NCI-H2196 (cell line): ENCODE measurements at regions not wholly inside any gene's neighbourhood (a gene's known extent, or its start where the extent isn't known, plus 50 kb on each side); places are given as distances from the start of the nearest gene placed in this dataset.

Experiments
- DNase-seq: peaks from one replicate; lab custom pipeline; 2025; ENCODE audit not compliant: unreplicated experiment; lab: John Stamatoyannopoulos, UW

GRCh38 chr16:6946802-6947201 lies 385.8 kb upstream of the RBFOX1 start:
- no peak for DNase-seq

- no peak for DNase-seq
These were observed 386.5 kb upstream of the RBFOX1 start for GRCh38 chr16:6946106-6946505.

GRCh38 chr16:6940968-6941367 lies 391.7 kb upstream of the RBFOX1 start:
- DNase-seq = no peak

- DNase-seq = no peak
These were observed 395.0 kb upstream of the RBFOX1 start for GRCh38 chr16:6937641-6938040.

GRCh38 chr16:6932871-6933385 lies 399.7 kb upstream of the RBFOX1 start:
- no peak for DNase-seq

GRCh38 chr16:6929868-6930267 lies 402.8 kb upstream of the RBFOX1 start:
- no peak for DNase-seq

GRCh38 chr16:6926762-6927161 lies 405.9 kb upstream of the RBFOX1 start:
- DNase-seq = no peak

GRCh38 chr16:6926341-6926740 lies 406.3 kb upstream of the RBFOX1 start:
- no peak for DNase-seq

GRCh38 chr16:6918646-6919045 lies 414.0 kb upstream of the RBFOX1 start:
- no peak for DNase-seq

- DNase-seq = no peak
These were observed 415.7 kb upstream of the RBFOX1 start for GRCh38 chr16:6916946-6917345.

GRCh38 chr16:6913566-6913965 lies 419.1 kb upstream of the RBFOX1 start:
- no peak for DNase-seq

GRCh38 chr16:6910301-6910700 lies 422.3 kb upstream of the RBFOX1 start:
- DNase-seq = no peak

- DNase-seq = no peak
These were observed 427.0 kb upstream of the RBFOX1 start for GRCh38 chr16:6905601-6906000.

- DNase-seq = no peak
These were observed 429.0 kb upstream of the RBFOX1 start for GRCh38 chr16:6903671-6904070.

GRCh38 chr16:6898896-6899295 lies 433.7 kb upstream of the RBFOX1 start:
- DNase-seq = no peak

- DNase-seq = no peak
These were observed 434.7 kb upstream of the RBFOX1 start for GRCh38 chr16:6897876-6898485.

GRCh38 chr16:6892966-6893365 lies 439.7 kb upstream of the RBFOX1 start:
- no peak for DNase-seq

- DNase-seq = no peak
These were observed 441.1 kb upstream of the RBFOX1 start for GRCh38 chr16:6891496-6891895.

- DNase-seq = no peak
These were observed 444.1 kb upstream of the RBFOX1 start for GRCh38 chr16:6888531-6888930.

- DNase-seq = no peak
These were observed 448.6 kb upstream of the RBFOX1 start for GRCh38 chr16:6884002-6884401.

GRCh38 chr16:6880263-6880662 lies 452.4 kb upstream of the RBFOX1 start:
- DNase-seq = no peak

- DNase-seq = no peak
These were observed 468.0 kb upstream of the RBFOX1 start for GRCh38 chr16:6864671-6865070.

GRCh38 chr16:6864244-6864643 lies 468.4 kb upstream of the RBFOX1 start:
- no peak for DNase-seq
